ENCODE measurements at regions not wholly inside any gene's neighbourhood (a gene's known extent, or its start where the extent isn't known, plus 50 kb on each side); places are given as distances from the start of the nearest gene placed in this dataset.

DNA sequence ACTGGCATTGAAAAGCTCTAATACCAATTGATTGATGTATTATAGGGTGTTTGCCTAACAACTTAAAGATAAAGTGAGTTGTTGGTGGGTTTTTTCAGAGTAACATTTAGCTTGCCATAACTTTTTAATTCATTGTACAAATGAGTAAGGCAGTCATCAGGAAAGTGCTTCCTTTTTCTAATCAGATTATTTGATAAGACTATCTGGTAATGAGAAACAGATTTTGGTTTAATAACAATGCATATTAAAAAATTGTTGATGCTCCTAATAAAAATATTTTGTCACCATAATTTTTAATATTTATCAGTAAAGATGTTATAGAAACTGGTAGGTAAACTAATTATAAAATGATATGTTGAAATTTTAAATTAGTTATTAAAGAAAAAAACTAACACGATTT lies 51.3 kb downstream of the BLTP1 start:
- no peak for DNase-seq

DNA sequence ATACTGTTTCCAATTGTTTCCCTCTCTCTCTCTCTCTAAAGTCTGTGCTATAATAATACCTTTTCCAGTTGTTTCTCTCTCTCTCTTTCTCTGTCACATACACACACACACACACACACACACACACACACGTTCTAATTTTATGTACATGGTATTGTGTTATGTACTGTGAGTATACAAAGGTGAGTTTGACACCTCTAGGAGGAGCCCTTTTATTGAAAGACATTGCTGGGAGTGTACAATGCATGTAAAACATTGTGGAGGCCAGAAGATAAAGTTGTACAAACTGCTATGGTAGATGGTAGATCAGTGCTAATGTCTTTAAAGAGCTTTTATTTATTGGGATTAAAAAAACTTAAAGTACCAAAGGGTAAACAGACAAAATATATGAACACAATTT lies 53.6 kb downstream of the BLTP1 start:
- DNase-seq: no peak

DNA sequence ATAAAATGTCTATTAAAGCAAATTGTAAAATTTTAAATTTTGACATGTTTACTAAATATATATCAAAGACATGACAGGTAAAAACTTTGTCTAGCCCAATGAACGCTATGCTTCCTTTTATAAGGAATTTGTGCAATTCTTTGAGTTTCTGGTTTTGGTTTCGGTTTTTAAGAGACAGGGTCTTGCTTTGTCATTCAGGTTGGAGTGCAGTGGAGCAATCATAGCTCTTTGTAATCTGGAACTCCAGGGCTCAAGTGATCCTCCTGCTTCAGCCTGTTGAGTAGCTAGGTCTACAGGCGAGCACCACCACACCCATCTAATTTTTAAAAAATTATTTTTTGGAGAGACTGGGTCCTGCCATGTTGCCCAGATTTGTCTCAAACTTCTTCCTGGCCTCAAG lies 60.7 kb downstream of the BLTP1 start:
- no peak for DNase-seq

DNA sequence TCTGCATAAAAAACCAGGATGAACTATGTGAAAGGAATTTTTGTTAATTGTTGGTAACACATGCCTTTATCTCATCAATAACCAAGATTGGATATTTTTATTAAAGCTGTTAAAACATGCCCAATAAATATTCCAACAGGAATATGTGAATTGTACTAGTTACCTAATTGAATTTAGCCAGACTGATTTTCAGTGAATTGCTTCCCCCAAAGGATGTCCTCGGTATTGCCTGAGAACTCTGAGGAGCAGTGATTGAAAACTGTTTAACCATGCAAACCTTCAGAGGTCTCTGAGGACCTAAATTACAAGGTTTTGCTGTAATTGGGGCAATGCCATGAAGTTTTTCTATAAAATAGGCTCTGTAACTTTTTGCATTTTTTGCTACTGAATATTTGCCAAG lies 66.6 kb downstream of the BLTP1 start:
- peak; percentile 3 for DNase-seq

DNA sequence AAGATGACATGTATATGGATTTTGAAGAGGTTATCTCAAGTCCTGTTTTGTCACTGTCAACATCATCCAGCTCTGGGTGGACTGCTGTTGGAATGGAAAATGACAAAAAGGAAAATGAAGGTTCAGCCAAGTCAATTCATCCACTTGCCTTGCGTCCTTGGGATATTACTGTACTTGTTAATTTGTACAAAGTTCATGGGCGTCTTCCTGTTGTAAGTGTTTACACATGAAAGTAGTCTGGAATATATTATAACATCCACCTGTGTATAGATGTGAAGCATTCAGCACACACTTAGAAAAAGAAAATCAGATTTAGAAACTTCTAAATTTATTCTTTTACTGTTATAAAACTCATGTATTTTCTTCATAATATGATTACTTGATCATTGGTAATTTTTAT lies 67.2 kb downstream of the BLTP1 start:
- no peak for DNase-seq

DNA sequence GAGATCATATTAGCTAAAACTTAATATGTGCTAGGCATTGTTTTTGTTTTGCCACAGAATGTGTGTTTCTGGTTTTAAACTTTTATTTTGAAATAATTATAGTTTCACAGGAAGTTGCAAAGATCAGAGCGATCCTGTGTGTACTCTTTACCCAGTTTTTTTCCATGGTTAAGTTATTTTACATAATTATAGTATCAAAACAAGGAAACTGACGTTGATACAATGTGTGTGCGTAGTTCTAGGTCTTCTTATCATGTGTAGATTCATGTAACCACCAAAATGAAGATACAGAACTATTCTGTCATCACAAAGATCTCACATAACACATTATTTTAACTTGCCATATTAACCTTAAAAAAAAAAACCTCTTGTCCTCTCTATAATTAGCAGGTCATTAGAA lies 69.2 kb downstream of the BLTP1 start:
- DNase-seq: no peak

DNA sequence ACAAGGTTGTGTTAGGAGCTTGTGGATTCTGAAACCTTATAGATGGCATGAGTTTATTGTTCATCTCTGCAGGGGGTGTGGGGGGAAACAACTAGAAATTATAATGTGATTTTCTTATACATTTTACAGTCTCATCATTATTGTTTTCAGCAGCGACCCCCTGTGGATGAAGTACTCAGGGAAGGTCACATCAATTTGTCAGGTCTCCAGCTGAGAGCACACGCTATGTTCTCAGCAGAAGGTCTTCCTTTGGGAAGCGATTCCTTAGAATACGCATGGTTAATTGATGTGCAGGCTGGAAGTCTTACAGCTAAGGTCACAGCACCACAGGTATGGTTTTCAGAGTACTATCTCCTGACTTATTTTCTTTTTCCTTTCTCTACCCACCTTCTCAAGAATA lies 72.2 kb downstream of the BLTP1 start:
- peak; percentile 0 for DNase-seq

DNA sequence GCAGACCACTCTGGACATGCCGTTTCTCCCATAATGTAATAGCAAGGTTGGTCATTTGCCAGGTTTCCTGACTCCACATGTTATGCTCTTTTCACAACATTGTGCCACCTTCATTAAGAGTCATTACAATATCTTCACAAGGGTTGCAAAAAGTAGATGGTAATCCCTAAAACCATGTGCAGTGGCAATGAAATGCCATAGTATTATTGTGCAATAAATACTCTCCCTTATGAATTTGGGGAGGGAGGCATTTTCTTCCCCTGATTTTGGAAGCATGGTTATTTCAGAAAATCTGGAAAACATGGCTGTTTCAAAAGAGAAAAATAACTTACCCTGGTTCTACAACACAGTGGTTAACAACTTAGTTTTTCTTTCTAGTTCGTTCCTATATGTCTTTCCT lies 75.1 kb downstream of the BLTP1 start:
- DNase-seq: no peak

DNA sequence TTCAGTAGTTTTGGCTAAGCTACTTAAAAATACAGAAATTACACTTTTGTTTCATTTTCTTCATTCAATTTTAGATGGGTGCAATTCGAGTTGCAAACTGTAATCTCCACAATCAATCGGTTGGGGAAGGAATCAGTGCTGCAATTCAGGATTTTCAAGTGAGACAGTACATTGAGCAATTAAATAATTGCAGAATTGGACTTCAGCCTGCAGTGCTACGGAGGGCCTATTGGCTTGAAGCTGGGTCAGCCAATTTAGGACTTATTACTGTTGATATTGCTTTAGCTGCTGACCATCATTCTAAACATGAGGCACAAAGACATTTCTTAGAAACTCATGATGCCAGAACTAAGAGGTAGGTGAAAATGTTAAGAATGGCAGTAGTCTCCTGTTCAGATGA lies 77.7 kb downstream of the BLTP1 start:
- DNase-seq: no peak

DNA sequence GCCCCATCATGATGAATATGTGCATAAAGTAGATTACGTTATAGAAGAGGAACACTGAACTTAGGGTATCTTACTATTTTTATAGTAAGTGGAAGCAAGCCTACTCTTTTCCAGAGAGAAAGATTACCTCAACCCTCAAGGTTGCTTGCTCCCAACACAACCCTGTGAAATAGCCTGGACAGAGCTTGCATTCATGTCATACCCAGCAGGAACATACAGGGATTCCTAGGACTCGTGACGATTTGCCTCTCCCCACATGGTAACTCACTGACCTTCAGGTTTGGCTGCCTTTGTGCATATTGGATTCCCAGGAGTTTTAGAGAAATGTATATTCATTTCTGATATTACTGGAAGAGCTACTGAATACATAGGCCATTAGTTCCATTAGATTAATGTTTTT lies 80.5 kb downstream of the BLTP1 start:
- no peak for DNase-seq

DNA sequence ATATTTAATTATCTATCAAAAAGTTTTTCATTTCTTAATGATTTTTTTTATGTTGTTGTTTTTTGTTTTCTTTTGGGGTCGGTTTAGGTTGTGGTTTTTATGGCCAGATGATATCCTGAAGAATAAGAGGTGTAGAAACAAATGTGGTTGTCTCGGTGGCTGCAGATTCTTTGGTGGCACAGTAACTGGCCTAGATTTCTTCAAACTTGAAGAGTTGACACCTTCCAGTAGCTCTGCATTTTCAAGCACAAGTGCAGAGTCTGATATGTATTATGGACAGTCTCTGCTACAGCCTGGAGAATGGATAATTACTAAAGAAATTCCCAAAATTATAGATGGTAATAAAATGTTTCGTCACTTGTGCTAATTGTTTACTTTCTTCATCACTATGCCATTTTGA lies 82.6 kb downstream of the BLTP1 start:
- no peak for DNase-seq

DNA sequence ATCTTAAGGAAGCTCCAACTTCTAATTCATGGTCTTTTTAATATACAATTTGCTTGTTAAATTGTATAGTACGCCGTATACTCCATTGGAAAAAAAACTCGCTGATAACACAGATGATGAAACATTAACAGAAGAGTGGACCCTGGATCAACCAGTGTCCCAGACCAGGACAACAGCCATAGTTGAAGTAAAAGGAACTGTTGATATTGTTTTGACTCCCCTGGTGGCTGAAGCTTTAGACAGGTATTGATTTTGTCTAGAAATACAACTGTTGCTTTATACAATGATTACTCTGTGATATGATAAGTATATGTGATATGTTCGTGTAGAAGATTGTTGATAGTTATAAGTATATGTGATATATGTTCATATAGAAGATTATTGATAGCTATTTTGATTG lies 91.7 kb downstream of the BLTP1 start:
- DNase-seq: no peak

DNA sequence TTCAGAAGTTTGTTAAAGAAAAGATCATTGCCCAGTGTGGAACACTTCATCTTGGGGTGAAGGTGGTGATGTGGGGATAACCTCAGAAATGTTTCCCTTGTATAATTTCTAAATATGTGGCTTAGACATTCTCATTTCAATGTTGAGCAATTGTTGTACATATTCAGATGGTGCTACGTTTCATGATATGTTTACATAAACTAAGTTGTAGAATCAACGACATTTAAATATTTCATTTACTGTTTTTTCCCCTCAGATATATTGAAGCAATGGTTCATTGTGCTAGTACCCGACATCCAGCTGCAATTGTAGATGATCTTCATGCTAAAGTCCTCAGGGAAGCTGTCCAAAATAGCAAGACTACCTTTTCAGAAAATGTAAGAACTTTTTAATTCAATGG lies 92.6 kb downstream of the BLTP1 start:
- no peak for DNase-seq

DNA sequence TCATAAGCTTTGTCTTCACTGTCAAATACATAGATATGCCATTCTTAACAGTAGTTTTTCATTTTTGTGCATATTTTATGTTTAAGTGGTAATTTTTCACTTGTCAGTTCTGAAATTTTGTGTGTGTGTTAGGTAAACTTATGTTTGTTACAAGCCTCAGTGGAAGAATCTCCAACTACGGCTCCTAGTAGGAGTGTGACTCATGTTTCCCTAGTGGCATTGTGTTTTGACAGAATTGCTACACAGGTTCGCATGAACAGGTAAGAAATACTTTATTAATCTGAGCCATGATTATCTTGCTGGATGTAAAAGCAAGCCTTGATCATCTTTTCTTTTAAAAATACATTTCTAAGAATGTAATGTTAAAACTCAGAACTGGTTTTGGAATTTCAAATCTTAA lies 94.4 kb downstream of the BLTP1 start:
- DNase-seq: no peak

DNA sequence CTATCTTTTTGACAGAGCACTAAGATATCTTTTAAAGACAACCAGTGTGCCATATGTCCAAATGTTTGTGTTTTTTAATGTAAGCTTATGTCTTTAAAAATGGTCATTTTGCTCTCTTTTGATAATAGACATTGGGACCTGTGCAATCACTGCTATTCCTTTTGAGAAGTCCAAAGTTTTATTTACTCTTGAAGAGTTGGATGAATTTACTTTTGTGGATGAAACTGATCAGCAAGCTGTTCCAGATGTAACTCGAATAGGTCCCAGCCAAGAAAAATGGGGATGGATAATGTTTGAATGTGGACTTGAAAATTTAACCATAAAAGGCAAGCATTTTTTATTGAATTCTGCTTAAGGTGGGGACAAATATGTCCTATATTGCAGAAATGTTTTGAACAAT lies 97.2 kb downstream of the BLTP1 start:
- DNase-seq: no peak

DNA sequence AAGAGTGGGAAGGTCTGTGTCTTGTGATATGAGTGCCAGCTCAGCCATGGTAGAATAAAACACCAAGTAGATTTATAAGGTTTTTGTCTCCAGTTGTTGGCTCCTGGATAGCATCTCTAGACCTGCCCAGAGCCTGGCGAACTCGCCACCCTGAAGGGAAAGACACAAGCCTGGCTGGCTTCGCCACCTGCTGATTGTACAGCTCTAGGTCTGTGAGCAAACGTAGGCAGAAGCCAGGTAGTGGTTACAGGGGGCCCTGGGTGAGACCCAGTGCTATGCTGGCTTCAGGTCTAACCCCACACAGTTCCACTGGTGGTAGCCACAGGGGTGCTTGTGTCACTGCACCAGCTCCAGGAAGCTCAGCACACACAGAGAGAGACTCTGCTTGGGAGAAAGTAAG lies 100.5 kb downstream of the BLTP1 start:
- no peak for DNase-seq

DNA sequence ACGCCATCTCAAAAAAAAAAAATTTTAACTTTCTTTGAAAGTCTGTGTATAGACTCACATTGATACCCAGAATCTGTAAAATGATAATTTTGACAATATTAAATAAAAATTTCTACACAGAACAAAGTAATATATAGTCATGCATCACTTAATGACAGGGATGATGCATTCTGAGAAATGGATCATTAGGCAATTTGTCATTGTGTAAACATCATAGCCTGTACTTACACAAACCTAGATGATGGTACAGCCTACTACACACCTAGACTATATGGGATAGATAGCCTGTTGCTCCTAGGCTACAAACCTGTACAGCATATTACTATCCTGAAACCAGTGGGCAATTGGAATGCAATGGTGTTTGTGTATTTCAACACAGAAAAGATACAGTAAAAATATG lies 107.7 kb downstream of the BLTP1 start:
- no peak for DNase-seq

DNA sequence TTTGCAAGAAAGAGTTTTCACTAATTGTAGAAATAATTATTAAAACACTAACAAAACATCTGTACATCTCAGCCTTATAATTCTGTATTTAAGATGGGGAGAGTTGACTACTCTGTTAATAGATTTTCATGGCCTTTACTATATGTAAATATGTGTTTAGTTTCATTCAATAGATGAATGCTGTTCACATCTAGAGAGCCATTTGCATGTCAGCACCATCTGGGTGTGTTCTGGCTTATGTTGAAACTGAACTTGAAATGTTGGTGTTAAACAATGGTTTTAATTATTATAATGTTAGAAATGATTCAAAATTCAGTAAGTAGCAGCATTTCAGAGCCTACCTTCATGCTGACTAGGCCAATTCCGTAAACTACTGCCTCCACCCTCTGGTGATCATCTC lies 102.5 kb upstream of the ADAD1 start:
- no peak for DNase-seq

DNA sequence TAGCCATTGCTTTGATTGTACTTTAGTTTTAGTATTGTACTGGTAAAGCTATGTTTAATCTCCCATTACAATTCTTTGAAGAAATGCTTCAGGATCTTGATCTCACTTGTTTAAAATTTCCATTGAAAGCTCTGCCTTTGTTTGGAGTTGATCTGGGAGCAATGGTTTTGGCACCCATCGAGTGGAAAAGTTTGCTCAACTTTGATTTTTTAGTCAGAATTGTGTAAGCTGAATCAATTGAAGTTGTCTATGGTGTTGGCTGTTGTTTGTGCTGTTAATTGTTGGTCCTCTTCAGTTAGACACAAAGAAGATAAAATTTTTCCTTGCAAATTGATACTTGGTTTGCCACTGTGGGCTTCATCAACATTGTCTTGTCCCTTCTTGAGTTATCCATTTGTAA lies 99.8 kb upstream of the ADAD1 start:
- DNase-seq: no peak

DNA sequence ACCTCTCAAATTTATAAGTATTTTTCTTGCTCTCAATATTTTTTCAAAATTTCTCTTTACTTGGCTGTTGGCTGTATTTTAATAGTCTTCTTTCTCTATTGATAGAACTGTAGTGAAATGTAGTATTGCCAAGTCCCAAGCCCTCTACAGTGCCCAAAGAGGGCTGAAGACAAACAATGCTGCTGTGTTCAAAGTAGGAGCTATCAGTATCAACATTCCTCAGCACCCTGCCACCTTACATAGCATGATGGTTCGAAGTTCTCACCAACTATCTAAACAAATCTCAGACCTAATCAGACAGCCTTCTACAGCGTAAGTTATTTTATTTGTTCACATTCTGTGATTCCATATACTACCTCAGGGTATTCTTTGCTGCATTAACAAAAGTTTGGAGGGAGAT lies 99.1 kb upstream of the ADAD1 start:
- DNase-seq: no peak

DNA sequence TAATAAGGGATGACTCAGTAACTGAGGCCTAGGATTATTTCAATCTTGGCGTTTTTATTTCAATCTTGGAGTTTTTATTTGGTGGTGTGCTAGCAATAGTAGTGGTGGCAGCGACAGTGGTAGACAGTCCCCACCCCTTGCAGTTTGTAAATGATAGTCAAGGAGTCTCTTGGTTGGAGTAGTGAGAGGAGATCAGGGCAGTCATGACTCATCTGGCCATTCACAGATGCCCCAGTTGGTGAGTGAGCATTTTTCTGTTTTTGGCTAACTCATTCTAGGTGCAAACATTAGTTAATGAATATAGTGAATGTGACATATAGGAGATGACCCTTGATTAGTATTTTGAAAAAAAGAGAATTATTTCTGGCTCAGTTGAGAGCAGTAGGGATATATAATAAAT lies 93.5 kb upstream of the ADAD1 start:
- DNase-seq: no peak

DNA sequence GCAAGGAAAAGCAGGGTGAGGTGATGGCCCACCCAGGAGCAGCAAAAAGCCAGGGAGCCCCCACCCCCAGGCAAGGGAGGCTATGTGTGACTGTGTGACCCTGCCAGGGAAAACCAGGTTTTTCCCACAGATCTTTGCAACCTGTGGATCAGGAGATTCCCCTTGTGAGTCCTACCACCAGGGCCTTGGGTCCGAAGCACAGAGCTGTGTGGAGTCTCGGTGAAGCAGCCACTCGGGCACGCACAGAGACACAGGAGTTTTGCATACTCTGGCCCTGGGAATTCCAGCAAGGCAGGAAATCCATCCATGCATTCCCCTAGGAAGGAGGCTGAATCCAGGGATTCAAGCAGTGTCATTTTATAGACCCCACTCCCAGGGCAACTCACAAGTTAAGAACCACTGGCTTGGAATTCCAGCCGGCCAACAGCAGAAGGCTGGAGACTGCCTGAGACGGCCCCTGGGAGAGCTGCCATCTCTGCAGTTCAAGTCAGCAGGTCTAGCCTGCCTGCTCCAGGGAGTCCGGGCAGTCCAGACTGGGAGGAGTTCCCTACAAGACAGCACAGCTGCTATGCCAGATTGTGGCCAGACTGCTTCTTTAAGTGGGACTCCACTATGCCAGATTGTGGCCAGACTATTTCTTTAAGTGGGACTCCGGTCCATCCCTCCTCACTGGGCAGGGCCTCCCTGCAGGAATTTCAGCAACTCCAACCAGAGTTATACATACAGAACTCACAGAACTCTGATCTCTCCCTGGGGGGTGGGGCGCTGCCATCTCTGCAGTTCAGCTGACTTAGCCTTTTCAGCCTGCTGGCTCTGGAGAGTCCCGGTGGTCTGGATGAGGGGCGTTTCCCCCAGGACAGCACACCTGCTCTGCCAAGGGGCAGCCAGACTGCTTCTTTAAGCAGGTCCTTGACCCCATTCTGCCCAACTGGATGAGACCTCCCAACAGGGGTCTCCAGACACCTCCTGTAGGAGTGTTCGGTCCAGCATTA lies 85.1 kb upstream of the ADAD1 start:
- no peak for DNase-seq

DNA sequence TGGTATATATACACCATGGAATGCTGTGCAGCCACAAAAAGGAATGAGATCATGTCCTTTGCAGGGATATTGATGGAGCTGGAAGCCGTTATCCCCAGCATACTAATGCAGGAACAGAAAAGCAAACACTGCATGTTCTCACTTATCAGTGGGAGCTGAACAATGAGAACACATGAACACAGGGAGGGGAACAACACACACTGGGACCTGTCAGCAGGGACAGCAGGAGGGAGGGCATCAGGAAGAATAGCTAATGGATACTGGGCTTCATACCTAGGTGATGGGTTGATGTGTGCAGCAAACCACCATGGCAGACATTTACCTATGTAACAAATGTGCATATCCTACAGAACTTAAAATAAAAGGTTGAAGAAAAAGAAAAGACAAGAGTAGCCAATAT lies 81.1 kb upstream of the ADAD1 start:
- DNase-seq: no peak

DNA sequence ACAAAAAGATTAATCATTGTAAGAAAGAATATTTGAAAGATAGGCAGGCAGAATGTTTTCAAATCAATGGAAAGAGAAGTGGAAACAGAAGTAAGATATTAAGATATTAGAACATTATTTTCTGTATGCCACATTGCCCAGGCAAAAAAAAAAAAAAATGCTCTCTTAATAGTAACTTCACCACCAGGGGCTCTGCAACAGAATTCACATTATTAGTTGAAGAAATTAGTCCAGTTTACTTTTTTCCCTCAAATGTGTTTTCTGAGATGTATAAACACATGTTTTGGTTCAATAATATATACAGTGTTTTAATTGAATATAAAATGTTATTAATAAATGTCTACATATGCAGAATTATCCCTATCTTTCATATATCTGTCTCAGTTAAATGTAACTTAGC lies 78.0 kb upstream of the ADAD1 start:
- DNase-seq: no peak
